WI38 (cell line): ENCODE measurements at regions not wholly inside any gene's neighbourhood (a gene's known extent, or its start where the extent isn't known, plus 50 kb on each side); places are given as distances from the start of the nearest gene placed in this dataset.

Source experiments
- H3K4me3 ChIP-seq: 2 replicates; pipeline ENCODE4 v1.5.1; 2011; ENCODE audit warnings: low read depth, mild to moderate bottlenecking, control low read depth, low read length
- CTCF ChIP-seq: IDR thresholded peaks from 2 replicates; pipeline ENCODE4 v1.5.1; 2012; ENCODE audit warnings: low read depth, mild to moderate bottlenecking, control low read depth, low read length

GRCh38 chr2:3951131-3951954 is 248.0 kb downstream of the DCDC2C start:
- no peak overlapping the region for H3K4me3 ChIP-seq
- TF ChIP-seq CTCF: no peak

GRCh38 chr2:3952866-3953516 is 249.6 kb downstream of the DCDC2C start:
- no peak for TF ChIP-seq CTCF
- no peak overlapping the region for H3K4me3 ChIP-seq

GRCh38 chr2:3954261-3954660 is 250.9 kb downstream of the DCDC2C start:
- no peak for TF ChIP-seq CTCF
- H3K4me3 ChIP-seq: no peak overlapping the region

DNA sequence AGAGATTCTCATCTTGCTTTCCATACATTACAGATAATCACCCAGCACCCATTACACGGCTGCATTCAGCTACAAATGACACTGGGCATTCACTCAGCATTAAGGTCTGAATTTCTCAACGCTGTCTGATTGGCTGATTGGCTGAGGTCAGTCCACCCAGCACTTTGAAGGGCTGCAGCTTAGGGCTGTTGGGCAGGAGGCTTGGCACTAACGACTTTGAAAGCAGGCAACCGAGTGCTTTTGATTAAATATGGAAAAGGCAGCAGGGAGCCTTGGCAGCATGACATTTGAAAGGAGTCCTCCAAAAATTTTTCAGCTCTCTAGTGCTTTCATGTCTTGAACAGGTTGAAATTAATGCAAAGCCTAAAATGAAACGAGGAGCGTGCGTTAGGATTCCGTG is 253.0 kb downstream of the DCDC2C start:
- no peak overlapping the region for H3K4me3 ChIP-seq
- TF ChIP-seq CTCF: no peak

DNA sequence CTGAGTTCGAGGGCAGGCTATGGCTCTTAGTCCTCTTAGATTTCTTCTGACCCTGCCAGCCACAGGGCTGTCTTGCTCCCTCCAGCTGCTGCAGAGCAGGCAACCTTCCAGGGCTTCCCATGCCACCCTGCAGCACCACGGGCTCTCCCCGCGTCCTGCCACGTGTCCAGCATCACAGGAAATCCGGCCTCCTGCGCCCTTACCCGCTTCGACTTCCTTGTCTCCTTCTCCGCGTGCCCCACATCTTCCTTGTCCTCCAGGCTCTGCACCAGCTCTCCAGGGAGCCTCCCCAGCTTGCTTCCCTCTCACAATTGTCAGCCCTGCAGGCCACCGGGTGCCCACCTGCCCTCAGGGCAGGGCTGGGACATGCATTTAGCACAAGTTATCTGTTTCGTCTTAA is 253.5 kb downstream of the DCDC2C start:
- no peak overlapping the region for H3K4me3 ChIP-seq
- TF ChIP-seq CTCF: no peak

DNA sequence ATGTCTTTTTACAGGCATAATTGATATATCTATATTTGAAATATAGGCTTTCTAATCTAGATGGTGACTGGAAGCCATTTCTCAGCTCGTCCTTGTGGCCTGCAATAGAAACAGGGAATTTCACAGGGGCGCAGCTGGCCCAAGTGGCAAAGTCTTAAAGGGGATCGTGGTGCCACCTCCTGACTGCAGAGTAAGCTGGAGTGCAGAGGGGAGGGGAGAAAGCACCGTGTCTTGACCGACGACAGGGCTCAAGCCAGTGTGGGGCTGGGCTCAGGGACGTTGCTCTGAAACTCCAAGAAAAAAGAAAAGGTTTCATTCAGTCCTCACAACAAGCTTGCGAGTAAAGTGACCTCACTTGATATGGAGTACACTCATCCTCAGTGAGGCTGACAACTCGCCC is 255.1 kb downstream of the DCDC2C start:
- TF ChIP-seq CTCF: no peak
- no peak overlapping the region for H3K4me3 ChIP-seq

GRCh38 chr2:3958969-3959368 is 255.6 kb downstream of the DCDC2C start:
- H3K4me3 ChIP-seq: no peak overlapping the region
- TF ChIP-seq CTCF: no peak
